ENCODE measurements at regions not wholly inside any gene's neighbourhood (a gene's known extent, or its start where the extent isn't known, plus 50 kb on each side); places are given as distances from the start of the nearest gene placed in this dataset.

- DNase-seq, result no peak
These were observed 81.5 kb upstream of the RMDN2 start for GRCh38 chr2:37843556-37843955.

DNA sequence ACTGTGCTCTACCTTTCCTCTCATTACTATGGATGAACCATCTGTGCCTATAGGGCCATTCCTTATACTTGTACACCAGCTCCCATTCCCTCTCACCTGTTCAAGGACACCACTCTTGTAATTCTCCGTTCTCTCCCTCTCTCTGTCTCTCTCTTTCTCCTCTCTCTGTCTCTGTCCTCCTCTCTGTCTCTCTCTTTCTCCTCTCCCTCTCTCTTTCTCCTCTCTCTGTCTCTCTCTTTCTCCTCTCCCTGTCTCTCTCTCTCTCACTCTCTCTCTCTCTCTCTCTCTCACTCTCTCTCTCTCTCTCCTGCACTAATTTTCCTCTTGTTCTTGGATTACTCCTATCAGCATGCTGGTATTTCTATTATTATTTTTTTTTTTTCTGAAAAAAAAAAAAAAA, 78.9 kb upstream of the RMDN2 start:
- DNase-seq, result no peak

- no peak for DNase-seq
These were observed 77.3 kb upstream of the RMDN2 start for GRCh38 chr2:37847792-37848191.

DNA sequence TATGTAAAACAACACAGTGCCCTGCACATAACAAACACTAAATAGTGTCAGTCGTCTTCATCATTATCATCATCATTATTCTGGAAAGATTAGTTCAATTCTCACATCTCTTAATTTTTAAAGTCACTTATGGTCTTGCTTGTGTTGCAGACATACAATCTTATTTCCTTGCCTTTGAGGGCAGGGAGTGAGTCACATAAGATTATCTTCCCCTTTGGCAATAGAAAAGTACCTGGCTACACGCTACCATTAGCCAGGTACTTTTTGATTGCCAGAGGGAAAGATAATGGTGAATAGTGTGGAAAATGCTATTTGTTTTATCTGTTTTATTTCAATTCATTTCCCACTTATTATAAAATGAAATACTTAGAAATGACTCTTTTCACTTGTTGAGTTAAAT, 76.6 kb upstream of the RMDN2 start:
- DNase-seq, result no peak

DNA sequence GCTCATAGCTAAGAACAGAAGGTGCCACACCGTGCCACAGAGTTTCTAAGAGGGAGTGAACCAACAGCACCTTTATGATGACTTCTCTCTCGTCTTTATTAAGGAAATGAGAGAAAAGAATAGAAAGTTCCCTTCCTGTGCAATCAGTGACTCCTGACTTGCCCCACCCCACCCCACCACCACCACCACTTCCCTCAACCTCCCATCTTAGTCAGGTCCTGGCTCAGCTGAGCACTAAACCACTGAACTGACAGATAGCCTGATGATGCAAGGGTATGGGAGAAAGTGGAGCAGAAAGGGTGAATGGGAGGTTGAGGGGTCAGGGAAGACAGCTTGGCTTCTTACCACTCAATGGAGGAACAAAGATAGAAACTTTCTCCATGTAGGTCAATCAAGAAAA, 75.2 kb upstream of the RMDN2 start:
- DNase-seq, result no peak

DNA sequence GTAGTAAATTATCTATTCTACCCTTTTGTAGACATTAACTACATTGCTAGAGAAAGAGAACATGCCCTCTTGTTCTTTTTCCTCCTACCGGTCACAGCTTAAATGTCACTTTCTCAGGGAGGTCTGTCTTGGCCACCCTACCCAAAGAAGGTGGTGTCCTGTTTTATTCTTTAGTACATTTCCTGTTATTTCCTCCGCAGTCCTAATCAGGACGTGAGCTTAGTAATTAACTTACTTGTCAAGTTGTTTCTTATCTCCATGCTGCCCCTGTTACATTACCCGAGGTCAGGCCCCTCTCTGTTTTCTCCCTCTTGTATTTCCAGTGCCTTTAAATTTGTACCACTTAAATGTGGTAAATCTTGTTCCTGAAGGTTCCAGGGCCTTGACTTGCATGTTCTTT, 73.7 kb upstream of the RMDN2 start:
- DNase-seq, result no peak

DNA sequence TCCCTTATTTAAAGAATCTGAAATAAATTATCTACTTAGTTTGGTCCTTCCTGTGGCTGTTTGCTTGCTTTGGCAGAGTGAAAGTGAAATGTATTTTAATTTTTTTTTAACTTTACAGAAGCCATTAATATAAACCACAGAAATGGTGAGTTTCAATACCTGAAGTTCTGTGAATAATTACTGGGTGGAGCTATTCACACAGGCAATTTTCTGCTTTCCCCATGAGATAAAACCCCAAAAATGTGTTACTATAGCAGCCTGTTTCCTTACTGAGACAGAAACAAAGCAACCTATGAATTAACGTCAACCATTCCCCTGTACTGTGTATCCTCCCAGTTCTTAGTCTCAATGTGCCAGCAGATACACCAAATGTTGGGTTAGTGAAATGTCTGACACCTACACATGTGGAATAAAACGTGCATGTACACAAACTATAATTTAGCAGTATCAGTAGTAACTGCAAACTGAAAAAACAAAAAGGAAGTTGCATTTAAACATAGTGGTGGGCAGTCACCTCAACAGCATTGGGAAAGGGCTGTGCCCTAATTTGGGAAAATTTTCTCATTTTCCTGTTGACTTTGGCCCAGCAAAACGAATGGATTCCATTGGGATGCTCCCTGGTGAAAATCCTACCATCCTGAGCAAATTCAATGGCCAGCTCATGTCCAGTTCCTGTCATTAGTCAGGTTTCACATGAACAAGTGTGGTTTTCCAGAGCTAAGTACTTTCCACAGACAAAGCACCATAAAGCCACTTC, 73.1 kb upstream of the RMDN2 start:
- no peak for DNase-seq

DNA sequence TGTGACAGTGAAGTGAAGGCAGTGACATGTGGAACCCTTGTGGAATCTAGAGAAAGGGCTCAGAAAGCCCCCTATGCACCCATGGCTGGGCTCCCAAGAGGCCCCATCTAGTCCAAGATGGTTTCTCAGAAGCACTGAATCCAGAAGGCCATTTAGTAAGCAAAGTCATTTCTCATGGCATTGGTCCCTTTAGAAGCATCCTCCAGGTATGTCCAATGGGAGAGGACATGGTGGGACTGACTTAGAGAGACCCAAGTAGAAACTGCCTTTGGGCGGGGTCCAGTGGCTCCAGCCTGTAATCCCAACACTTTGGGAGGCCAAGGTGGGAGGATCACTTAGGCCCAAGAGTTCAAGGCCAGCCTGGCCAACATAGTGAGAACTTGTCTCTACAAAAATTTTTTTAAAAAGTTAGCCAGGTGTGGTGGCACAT, 72.5 kb upstream of the RMDN2 start:
- DNase-seq, result no peak

DNA sequence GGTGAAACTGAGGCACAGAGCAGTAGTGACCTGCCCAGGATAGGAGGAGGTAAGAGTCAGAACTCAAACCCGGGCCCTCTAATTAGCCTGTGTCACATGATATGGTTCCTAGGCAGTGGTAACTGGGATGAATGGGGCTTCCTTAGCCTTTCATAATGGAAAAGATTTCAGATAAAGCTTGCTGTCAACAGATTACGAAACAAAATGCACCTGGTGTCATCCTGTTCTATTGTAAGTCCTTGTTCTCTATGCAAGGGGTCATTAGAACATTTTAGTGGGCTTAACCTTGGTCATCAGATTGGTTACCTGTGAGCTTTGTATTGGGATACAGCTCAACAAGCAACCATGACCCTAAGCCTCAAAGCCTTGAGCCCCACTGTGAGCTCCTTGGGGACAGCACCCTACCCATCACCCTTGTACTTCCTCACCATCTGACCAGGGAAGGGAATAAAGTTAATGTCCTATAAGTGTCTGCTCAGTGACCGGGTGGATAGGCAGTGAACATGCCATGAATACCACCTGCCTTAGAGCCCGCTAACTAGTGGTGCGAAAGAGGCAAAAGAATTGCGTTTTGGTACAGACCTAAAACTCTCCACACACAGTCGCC, 70.3 kb upstream of the RMDN2 start:
- peak; percentile 72 for DNase-seq

GRCh38 chr2:37855283-37856041, 69.6 kb upstream of the RMDN2 start:
- no peak for DNase-seq

DNA sequence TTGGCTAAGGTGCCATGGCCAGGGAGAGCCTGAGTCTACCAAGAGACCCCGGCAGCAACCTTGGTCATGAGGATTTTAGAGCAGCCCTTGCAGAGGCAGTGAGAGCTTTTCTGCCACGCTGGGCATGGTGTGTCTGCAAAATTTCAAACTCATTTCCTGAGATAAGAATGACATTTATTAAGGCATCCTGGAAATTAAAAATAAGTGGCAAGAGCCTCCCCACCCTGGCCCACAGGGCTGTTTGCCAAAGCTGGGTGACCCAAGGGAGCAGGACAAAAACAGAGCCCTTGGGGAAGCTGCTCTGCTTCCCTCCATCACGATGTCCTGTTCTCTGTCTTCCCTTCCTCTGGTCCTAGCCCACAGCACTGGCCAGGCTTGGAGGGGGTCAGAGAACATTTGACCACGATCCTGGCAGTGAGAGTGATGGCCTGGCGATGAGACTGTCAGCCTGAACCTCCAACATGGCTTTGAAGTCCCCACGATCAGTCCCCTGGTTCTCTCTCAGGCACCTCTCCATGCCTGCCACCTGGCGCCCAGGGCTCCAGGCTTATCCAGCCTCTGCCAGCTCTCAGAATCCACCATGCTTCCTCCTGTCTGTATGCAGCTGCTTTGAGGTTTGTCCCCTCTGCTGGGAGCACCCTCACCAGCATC, 68.9 kb upstream of the RMDN2 start:
- no peak for DNase-seq

GRCh38 chr2:37857575-37858399, 67.3 kb upstream of the RMDN2 start:
- peak; percentile 39 for DNase-seq

DNA sequence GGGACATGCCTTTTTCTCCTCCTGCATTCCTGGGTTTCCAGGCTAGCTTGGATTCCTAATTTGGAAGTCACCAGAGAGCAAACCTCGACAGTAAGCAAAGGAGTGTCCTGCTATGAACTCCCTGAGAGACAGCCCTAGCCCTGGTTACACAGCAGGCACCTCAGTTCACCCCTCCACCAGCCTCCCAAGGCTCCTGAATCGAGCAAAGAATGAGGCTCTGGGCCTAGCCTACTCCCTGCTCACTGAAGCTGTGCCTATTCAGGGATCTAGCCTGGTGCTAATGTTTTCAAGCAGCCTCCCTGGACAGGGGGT, 66.7 kb upstream of the RMDN2 start:
- no peak for DNase-seq

DNA sequence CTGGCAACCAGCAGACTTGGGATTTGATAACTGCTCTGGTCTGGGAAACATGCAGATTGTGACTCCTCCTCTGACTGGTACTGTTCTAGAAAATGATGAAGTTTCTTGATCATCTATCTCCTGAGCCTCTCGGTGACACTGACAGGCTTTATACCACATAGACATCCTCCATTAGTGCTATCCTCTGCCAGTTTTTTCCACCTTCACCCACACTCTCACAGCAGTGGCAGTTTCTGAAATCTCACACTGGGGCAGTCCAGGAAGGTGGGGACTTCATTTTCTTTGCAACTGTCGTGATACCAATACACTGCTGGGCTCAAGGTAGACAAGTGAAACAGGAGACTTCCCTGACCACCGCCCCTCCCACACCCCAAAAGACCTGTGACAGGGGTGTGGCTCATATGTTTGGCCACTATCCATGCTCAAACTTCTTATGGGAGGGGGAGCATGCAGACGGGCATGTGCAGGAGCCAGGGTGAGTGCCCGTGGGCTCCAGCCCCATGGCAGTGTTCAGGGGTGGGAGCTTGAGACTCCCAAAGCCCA, 66.3 kb upstream of the RMDN2 start:
- no peak for DNase-seq

- DNase-seq, result no peak
These were observed 62.5 kb upstream of the RMDN2 start for GRCh38 chr2:37862620-37863019.

DNA sequence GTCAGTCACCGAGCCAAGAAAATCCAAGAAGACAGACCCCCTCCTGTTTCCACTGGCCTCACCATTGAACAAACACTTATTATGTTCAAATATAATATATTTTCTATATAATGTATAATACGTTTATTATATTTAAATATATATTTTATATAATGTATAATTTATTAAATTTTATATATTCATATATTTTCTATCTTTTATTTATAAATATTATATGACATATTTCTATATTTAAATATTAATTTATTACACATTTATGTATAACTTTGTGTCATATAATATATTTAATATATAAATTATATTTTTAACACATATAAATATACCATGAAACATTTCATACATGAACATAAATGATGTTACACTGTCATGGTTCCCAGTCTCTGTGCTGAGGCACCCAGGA, 60.9 kb upstream of the RMDN2 start:
- DNase-seq, result no peak

- DNase-seq, result no peak
These were observed 59.4 kb upstream of the RMDN2 start for GRCh38 chr2:37865640-37866039.

DNA sequence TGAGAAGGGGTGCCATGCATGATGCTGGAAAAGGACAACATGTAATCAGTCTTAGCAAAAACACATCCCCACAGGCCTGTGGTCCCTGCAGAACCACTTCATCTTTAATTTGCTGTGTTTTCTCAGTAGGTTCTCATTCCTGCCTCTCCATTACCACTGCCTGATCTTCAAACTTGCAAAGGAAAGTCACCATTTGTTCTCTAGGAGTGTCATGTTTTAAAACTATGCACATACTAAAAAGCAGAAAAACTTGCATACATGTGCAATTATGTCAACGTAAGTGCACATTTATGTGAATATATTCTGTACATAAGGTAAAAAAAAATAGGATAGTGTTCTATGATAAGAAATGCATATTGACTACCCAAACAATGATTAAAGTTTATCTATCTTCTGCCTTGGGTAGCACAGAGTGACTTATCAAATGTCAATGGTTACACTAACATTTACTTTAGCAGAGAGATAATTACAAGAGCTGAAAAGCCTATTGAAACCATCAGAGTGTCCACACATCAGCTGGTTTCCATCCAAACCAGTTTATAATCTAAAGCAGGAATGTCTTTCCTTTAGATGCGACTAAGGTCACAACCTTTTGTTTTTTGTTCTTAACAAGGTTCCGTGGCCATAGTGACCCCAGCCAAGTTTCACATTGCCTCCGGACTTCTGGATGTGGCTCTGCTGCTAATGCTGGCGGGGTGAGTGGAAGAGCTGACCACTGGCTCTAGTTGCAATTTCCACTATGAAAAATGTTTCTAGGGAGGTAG, 58.7 kb upstream of the RMDN2 start:
- peak; percentile 75 for DNase-seq

DNA sequence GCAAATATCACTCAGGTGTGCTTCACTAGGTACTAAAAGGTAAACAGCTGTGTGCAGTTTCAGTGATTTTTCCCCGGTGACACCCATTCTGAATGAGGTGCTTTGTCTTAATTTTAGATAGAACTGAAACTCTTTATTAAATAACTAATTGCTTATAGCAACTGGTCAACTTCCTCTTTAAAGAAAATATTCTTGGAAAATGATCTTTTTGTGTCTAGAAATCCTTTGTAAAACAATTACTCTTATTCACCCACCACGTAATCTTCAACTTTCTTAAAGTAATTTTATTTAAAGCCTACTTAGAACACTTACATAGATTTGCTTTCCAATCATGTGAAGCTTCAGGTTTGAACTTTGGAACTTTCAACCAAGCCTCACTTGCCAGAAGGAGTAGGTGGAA, 57.9 kb upstream of the RMDN2 start:
- no peak for DNase-seq

- no peak for DNase-seq
These were observed 56.2 kb upstream of the RMDN2 start for GRCh38 chr2:37868866-37869265.

GRCh38 chr2:37869304-37869703, 55.8 kb upstream of the RMDN2 start:
- DNase-seq, result no peak

- no peak for DNase-seq
These were observed 55.3 kb upstream of the RMDN2 start for GRCh38 chr2:37869771-37870170.
